ENCODE measurements at regions not wholly inside any gene's neighbourhood (a gene's known extent, or its start where the extent isn't known, plus 50 kb on each side); places are given as distances from the start of the nearest gene placed in this dataset.

- peaks cover 12% of the 10 kb centered on the region for H3K4me1 ChIP-seq (ENCODE audit: control insufficient read depth, insufficient read depth, low read length)
- CTCF ChIA-PET = interaction anchor here (1.6 to 2.5 kb wide), 2 partner anchors 10 to 17 kb away, joined by 5 to 18 read pairs; no protein-coding TSS in a partner anchor
- no peaks in the 10 kb centered on the region for H3K36me3 ChIP-seq (ENCODE audit: control insufficient read depth in 2 of 2, insufficient read depth in 1 of 2, low read length in 2 of 2)
- no peak overlapping the region for H3K27ac ChIP-seq (ENCODE audit: extremely low read depth, low read depth, low read length)
- no peak overlapping the region for H3K4me3 ChIP-seq (ENCODE audit: low read depth, low read length)
- POLR2A ChIA-PET = no interaction called here
- TF ChIP-seq SCRT2 (tag by site-specific recombination; IDR thresholded peaks at IDR 0.05) (0 out of 2 replicates have a peak, but pooled peaks have one; percentile 14), ZNF521 (tag by site-specific recombination; IDR thresholded peaks at IDR 0.05) (no peak), ZNF18 (tag by site-specific recombination; IDR thresholded peaks at IDR 0.05) (no peak), ZNF768 (tag by site-specific recombination; IDR thresholded peaks at IDR 0.05) (0 out of 2 replicates have a peak, but pooled peaks have one; percentile 61)
- H3K9me3 ChIP-seq (ENCODE audit: control insufficient read depth, insufficient read depth, low read depth, low read length) = no peaks in the 10 kb centered on the region
Measured at GRCh38 chr1:245059806-245060424, 94.9 kb upstream of the KIF26B start.

GRCh38 chr1:245058882-245059281 is 95.9 kb upstream of the KIF26B start:
- H3K4me1 ChIP-seq (ENCODE audit: control insufficient read depth, insufficient read depth, low read length) = peaks cover 12% of the 10 kb centered on the region
- ChIA-PET POLR2A (no interaction called here), CTCF (no interaction called here)
- no peak overlapping the region for H3K4me3 ChIP-seq (ENCODE audit: low read depth, low read length)
- H3K36me3 ChIP-seq (ENCODE audit: control insufficient read depth in 2 of 2, insufficient read depth in 1 of 2, low read length in 2 of 2) = no peaks in the 10 kb centered on the region
- no peak for TF ChIP-seq ZNF707 (tag by site-specific recombination; IDR thresholded peaks at IDR 0.05)
- no peak for TF ChIP-seq ZNF2 (tag by site-specific recombination; IDR thresholded peaks at IDR 0.05)
- TF ChIP-seq ZNF223 (tag by site-specific recombination; IDR thresholded peaks at IDR 0.05) = no peak
- no peak for TF ChIP-seq ZIC2 (tag by site-specific recombination; IDR thresholded peaks at IDR 0.05)
- TF ChIP-seq ZNF747 (tag by site-specific recombination; IDR thresholded peaks at IDR 0.05) = no peak
- TF ChIP-seq, protein P1, sequence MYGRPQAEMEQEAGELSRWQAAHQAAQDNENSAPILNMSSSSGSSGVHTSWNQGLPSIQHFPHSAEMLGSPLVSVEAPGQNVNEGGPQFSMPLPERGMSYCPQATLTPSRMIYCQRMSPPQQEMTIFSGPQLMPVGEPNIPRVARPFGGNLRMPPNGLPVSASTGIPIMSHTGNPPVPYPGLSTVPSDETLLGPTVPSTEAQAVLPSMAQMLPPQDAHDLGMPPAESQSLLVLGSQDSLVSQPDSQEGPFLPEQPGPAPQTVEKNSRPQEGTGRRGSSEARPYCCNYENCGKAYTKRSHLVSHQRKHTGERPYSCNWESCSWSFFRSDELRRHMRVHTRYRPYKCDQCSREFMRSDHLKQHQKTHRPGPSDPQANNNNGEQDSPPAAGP (tag by site-specific recombination; IDR thresholded peaks at IDR 0.05) = no peak
- TF ChIP-seq ZNF426 (tag by site-specific recombination; IDR thresholded peaks at IDR 0.05) = no peak
- no peak for TF ChIP-seq ZNF529 (tag by site-specific recombination; IDR thresholded peaks at IDR 0.05; ENCODE audit: insufficient replicate concordance)
- TF ChIP-seq ZBTB26 (tag by site-specific recombination; optimal IDR thresholded peaks at IDR 0.05) = no peak
- TF ChIP-seq, protein P2, sequence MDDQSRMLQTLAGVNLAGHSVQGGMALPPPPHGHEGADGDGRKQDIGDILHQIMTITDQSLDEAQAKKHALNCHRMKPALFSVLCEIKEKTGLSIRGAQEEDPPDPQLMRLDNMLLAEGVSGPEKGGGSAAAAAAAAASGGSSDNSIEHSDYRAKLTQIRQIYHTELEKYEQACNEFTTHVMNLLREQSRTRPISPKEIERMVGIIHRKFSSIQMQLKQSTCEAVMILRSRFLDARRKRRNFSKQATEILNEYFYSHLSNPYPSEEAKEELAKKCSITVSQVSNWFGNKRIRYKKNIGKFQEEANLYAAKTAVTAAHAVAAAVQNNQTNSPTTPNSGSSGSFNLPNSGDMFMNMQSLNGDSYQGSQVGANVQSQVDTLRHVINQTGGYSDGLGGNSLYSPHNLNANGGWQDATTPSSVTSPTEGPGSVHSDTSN (CRISPR knock-in tag; IDR thresholded peaks at IDR 0.05) = no peak
- TF ChIP-seq ZNF777 (tag by site-specific recombination; IDR thresholded peaks at IDR 0.05; ENCODE audit: borderline replicate concordance) = no peak
- no peak for TF ChIP-seq ZNF701 (tag by site-specific recombination; IDR thresholded peaks at IDR 0.05)
- TF ChIP-seq ZNF175 (tag by site-specific recombination; IDR thresholded peaks at IDR 0.05) = no peak
- no peak for TF ChIP-seq ZNF311 (tag by site-specific recombination; IDR thresholded peaks at IDR 0.05; ENCODE audit: borderline replicate concordance)
- TF ChIP-seq, protein P3, sequence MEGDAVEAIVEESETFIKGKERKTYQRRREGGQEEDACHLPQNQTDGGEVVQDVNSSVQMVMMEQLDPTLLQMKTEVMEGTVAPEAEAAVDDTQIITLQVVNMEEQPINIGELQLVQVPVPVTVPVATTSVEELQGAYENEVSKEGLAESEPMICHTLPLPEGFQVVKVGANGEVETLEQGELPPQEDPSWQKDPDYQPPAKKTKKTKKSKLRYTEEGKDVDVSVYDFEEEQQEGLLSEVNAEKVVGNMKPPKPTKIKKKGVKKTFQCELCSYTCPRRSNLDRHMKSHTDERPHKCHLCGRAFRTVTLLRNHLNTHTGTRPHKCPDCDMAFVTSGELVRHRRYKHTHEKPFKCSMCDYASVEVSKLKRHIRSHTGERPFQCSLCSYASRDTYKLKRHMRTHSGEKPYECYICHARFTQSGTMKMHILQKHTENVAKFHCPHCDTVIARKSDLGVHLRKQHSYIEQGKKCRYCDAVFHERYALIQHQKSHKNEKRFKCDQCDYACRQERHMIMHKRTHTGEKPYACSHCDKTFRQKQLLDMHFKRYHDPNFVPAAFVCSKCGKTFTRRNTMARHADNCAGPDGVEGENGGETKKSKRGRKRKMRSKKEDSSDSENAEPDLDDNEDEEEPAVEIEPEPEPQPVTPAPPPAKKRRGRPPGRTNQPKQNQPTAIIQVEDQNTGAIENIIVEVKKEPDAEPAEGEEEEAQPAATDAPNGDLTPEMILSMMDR (tag by site-specific recombination; IDR thresholded peaks at IDR 0.05) = no peak
- no peak for TF ChIP-seq MZF1 (tag by site-specific recombination; IDR thresholded peaks at IDR 0.05; ENCODE audit: borderline replicate concordance)
- TF ChIP-seq ZNF274 (IDR thresholded peaks at IDR 0.05; ENCODE audit: low read length) = no peak
- no peak for TF ChIP-seq ZNF274 (tag by site-specific recombination; IDR thresholded peaks at IDR 0.05; ENCODE audit: borderline replicate concordance)
- TF ChIP-seq ZNF155 (tag by site-specific recombination; IDR thresholded peaks at IDR 0.05) = no peak
- TF ChIP-seq, protein P4, sequence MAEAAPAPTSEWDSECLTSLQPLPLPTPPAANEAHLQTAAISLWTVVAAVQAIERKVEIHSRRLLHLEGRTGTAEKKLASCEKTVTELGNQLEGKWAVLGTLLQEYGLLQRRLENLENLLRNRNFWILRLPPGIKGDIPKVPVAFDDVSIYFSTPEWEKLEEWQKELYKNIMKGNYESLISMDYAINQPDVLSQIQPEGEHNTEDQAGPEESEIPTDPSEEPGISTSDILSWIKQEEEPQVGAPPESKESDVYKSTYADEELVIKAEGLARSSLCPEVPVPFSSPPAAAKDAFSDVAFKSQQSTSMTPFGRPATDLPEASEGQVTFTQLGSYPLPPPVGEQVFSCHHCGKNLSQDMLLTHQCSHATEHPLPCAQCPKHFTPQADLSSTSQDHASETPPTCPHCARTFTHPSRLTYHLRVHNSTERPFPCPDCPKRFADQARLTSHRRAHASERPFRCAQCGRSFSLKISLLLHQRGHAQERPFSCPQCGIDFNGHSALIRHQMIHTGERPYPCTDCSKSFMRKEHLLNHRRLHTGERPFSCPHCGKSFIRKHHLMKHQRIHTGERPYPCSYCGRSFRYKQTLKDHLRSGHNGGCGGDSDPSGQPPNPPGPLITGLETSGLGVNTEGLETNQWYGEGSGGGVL (tag by site-specific recombination; IDR thresholded peaks at IDR 0.05) = no peak
- no peaks in the 10 kb centered on the region for H3K9me3 ChIP-seq (ENCODE audit: control insufficient read depth, insufficient read depth, low read depth, low read length)
- H3K27ac ChIP-seq (ENCODE audit: extremely low read depth, low read depth, low read length) = no peak overlapping the region

All from HEK293 (cell line).